B cell (primary cell): ENCODE measurements at regions not wholly inside any gene's neighbourhood (a gene's known extent, or its start where the extent isn't known, plus 50 kb on each side); places are given as distances from the start of the nearest gene placed in this dataset.

Experiments used
- ATAC-seq: fragments of 200-7000 bp; cut with Tn5 transposase; one replicate; pipeline ENCODE4 v1.10.0; 2021; ENCODE audit warnings: low read depth, mild to moderate bottlenecking, moderate number of reproducible peaks, moderate library complexity
- CTCF ChIA-PET: fragments of 350-600 bp; sonication (Branson Sonifier 250); formaldehyde crosslinking; loops from one replicate; lab custom pipeline; 2021; ENCODE audit warnings: antibody characterized with exemption, inconsistent platforms; lab: Charles Lee
- POLR2A ChIA-PET: fragments of 350-600 bp; sonication (Branson Sonifier 250); formaldehyde crosslinking; loops from one replicate; lab custom pipeline; 2021; ENCODE audit warnings: antibody characterized with exemption; lab: Charles Lee
- DNase-seq: peaks from one replicate; pipeline ENCODE4 v3.0.0; 2013
- H2AFZ ChIP-seq: 2 replicates; pipeline ENCODE4 v1.6.1; 2012; ENCODE audit warnings: mild to moderate bottlenecking, low read depth, low read length; ENCODE audit not compliant: insufficient read depth, poor library complexity, severe bottlenecking
- H3K27ac ChIP-seq, 2 donors: 1 replicate in 1 of 2; 2 replicates in 1 of 2; pipeline ENCODE4 v1.5.1; 2012 to 2013; ENCODE audit warnings: low read length in 2 of 2, mild to moderate bottlenecking in 2 of 2, moderate library complexity in 1 of 2
- H3K27me3 ChIP-seq, 4 experiments: fragments of 200-600 bp in 1 of 4; sonication (generic) in 1 of 4; replicated peaks in 1 of 4; 1 replicate in 2 of 4; 2 replicates in 2 of 4; pipeline versions ENCODE4 v1.6.1 to v1.7.0; 2013 to 2016; ENCODE audit warnings: low read length in 3 of 4, mild to moderate bottlenecking in 2 of 4, mixed read lengths in 1 of 4, moderate library complexity in 1 of 4; ENCODE audit not compliant: insufficient read depth in 4 of 4, control insufficient read depth in 3 of 4; ENCODE audit errors: control extremely low read depth in 1 of 4
- H3K36me3 ChIP-seq, 2 experiments: replicated peaks in 1 of 2; 1 replicate in 1 of 2; 2 replicates in 1 of 2; pipeline versions ENCODE4 v1.6.1 to v1.7.1; 2013; ENCODE audit warnings: low read length in 1 of 2; ENCODE audit not compliant: insufficient read depth in 2 of 2, control insufficient read depth in 1 of 2; ENCODE audit errors: control extremely low read depth in 1 of 2, extremely low read depth in 1 of 2
- H3K4me1 ChIP-seq, 2 donors: fragments of 200-600 bp in 1 of 2; sonication (generic) in 1 of 2; 1 replicate in 1 of 2; 2 replicates in 1 of 2; pipeline versions ENCODE4 v1.5.1 to v1.6.1; 2013 to 2017; ENCODE audit warnings: low read length in 2 of 2; ENCODE audit not compliant: control insufficient read depth in 2 of 2, insufficient read depth in 2 of 2
- H3K4me2 ChIP-seq: replicated peaks from 2 replicates; pipeline ENCODE3; 2012; ENCODE audit warnings: mild to moderate bottlenecking, low read depth, low read length; ENCODE audit not compliant: poor library complexity, severe bottlenecking
- H3K4me3 ChIP-seq, 5 experiments: fragments of 200-600 bp in 1 of 5; sonication (generic) in 1 of 5; 1 replicate in 3 of 5; 2 replicates in 2 of 5; pipeline versions ENCODE4 v1.5.1 to v1.7.0; 2011 to 2016; ENCODE audit warnings: low read length in 4 of 5, mild to moderate bottlenecking in 4 of 5, low read depth in 2 of 5, control low read depth in 1 of 5, moderate library complexity in 1 of 5; ENCODE audit not compliant: insufficient read depth in 1 of 5; ENCODE audit errors: control extremely low read depth in 1 of 5, extremely low read depth in 1 of 5
- H3K79me2 ChIP-seq: fragments of 200-600 bp; sonication (generic); one replicate; pipeline ENCODE4 v1.6.0; 2016; ENCODE audit warnings: low read length; ENCODE audit not compliant: control insufficient read depth, insufficient read depth
- H3K9ac ChIP-seq: fragments of 200-600 bp; sonication (generic); 2 replicates; pipeline ENCODE4 v1.6.1; 2017; ENCODE audit warnings: mild to moderate bottlenecking, low read length, moderate library complexity
- H3K9me3 ChIP-seq, 3 donors: one replicate each; pipeline versions ENCODE4 v1.6.1 to v1.7.1; 2013; ENCODE audit warnings: low read length in 2 of 3; ENCODE audit not compliant: control insufficient read depth in 2 of 3, insufficient read depth in 1 of 3; ENCODE audit errors: control extremely low read depth in 1 of 3
- H4K20me1 ChIP-seq: 2 replicates; pipeline ENCODE4 v1.6.0; 2012; ENCODE audit warnings: mild to moderate bottlenecking, low read length; ENCODE audit not compliant: insufficient read depth, control insufficient read depth, poor library complexity, severe bottlenecking
- H3K27ac Mint-ChIP-seq: one replicate; pipeline ENCODE4 v1.8.0; 2021; ENCODE audit warnings: mixed read lengths
- H3K27me3 Mint-ChIP-seq: one replicate; pipeline ENCODE4 v1.8.0; 2021; ENCODE audit warnings: mixed read lengths
- H3K4me1 Mint-ChIP-seq: one replicate; pipeline ENCODE4 v1.8.0; 2021; ENCODE audit warnings: mixed read lengths
- H3K4me3 Mint-ChIP-seq: one replicate; pipeline ENCODE4 v1.8.0; 2021; ENCODE audit warnings: mixed read lengths
- H3K9me3 Mint-ChIP-seq: one replicate; pipeline ENCODE4 v1.8.0; 2022; ENCODE audit warnings: mixed read lengths; ENCODE audit not compliant: insufficient read depth
- CTCF ChIP-seq: fragments of 200-600 bp; IDR thresholded peaks from one replicate; pipeline ENCODE4 v1.8.0; 2022; ENCODE audit warnings: antibody characterized with exemption, mild to moderate bottlenecking
- EZH2 ChIP-seq: IDR thresholded peaks from 2 replicates; pipeline ENCODE4 v1.6.1; 2012; ENCODE audit warnings: borderline replicate concordance, low read depth, mild to moderate bottlenecking, moderate library complexity, low read length; ENCODE audit not compliant: insufficient read depth, poor library complexity, severe bottlenecking
- WGBS: methylation state at CpG from one replicate; pipeline ENCODE4 v1.1.5; 2013; ENCODE audit warnings: missing lambda C conversion rate; ENCODE audit not compliant: insufficient coverage; 5-methylcytosine and 5-hydroxymethylcytosine counted together
- intact Hi-C: fragments of 100-400 bp; cut with micrococcal nuclease; formaldehyde crosslinking; loops from one replicate; pipeline ENCODE4 v1.10.0; 2022

- ATAC-seq: no peak
- intact Hi-C loops: no loop called here
Measured at GRCh38 chr10:128964100-128964403, 503.0 kb upstream of the MGMT start.

GRCh38 chr10:128967980-128968756 lies 498.9 kb upstream of the MGMT start:
- ATAC-seq (no peak), DNase-seq (no peak)
- TF ChIP-seq CTCF: no peak
- no peak for TF ChIP-seq EZH2
- WGBS: 91% methylated on average over 11 of the region's 11 CpGs
- Histone ChIP-seq H3K79me2 (no peaks in the 10 kb centered on the region), H4K20me1 (no peaks in the 10 kb centered on the region), H3K27me3 (no peaks in the 10 kb centered on the region), H3K9ac (no peak overlapping the region), H2AFZ (no peak overlapping the region), H3K4me2 (no peak overlapping the region), H3K4me1 (no peaks in the 10 kb centered on the region), H3K36me3 (no peaks in the 10 kb centered on the region), H3K4me3 (no peak overlapping the region), H3K9me3 (peaks cover 0 to 10% (median 0%) of the 10 kb centered on the region in 3 donors), H3K27ac (no peak overlapping the region)
- ChIA-PET CTCF (no interaction called here), POLR2A (no interaction called here)
- Mint-ChIP-seq H3K4me3 (no peak overlapping the region), H3K27ac (no peak overlapping the region), H3K4me1 (no peaks in the 10 kb centered on the region), H3K9me3 (no peaks in the 10 kb centered on the region), H3K27me3 (peaks cover 3% of the 10 kb centered on the region)
- intact Hi-C loops: no loop called here

More at GRCh38 chr10:128964100-128964403, 503.0 kb upstream of the MGMT start:
- Histone ChIP-seq H3K4me1 (no peaks in the 10 kb centered on the region), H3K27ac (no peak overlapping the region), H3K27me3 (no peaks in the 10 kb centered on the region), H3K4me2 (no peak overlapping the region), H3K9ac (no peak overlapping the region), H3K36me3 (no peaks in the 10 kb centered on the region), H3K4me3 (no peak overlapping the region), H3K9me3 (peaks cover 0 to 10% (median 0%) of the 10 kb centered on the region in 3 donors), H4K20me1 (no peaks in the 10 kb centered on the region), H2AFZ (no peak overlapping the region), H3K79me2 (no peaks in the 10 kb centered on the region)
- WGBS: 43% methylated on average over 2 of the region's 3 CpGs
- DNase-seq: no peak
- no peaks in the 10 kb centered on the region for H3K9me3 Mint-ChIP-seq
- no peak for TF ChIP-seq CTCF
- no peak for TF ChIP-seq EZH2
- H3K4me3 Mint-ChIP-seq: no peak overlapping the region
- H3K27me3 Mint-ChIP-seq: no peaks in the 10 kb centered on the region
- POLR2A ChIA-PET: no interaction called here
- no peaks in the 10 kb centered on the region for H3K4me1 Mint-ChIP-seq
- CTCF ChIA-PET: no interaction called here
- H3K27ac Mint-ChIP-seq: no peak overlapping the region
